ENCODE measurements at regions not wholly inside any gene's neighbourhood (a gene's known extent, or its start where the extent isn't known, plus 50 kb on each side); places are given as distances from the start of the nearest gene placed in this dataset.

DNA sequence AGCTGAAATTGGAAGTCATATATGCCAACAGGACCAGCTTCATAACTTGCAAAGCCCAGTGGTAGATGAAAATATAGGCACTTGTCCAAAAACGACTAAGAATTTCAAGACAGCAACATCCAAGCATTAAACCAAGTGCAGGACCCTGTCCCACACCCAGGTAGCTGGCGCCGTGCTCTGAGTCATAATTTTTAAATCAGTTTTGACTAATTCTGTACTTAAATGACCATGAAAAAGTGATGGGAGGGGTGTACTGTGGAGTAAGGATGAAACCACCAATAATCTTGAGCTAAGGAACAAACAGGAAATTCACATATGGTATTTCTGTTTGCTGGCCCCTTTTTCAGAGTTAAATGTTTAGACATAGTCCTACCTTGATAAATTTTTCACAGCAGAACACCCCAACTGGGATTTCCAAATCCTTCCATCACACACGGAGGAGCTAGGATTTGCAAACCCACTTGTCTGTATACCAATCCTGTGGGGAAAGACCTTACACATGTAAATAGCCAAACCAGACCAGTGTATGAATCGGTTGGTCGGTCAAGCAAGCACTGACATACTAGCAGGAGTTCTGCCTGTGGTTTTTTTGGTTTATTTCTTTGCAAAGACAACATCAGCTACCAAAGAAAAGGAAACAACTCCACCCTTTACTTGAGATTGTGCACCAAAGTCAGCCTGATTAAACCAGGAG is 235.7 kb upstream of the RAB4A start:
- 88% methylated on average over 6 of the region's 6 CpGs for WGBS
- Histone ChIP-seq H3K4me1 (ENCODE audit: control insufficient read depth in 4 of 4, insufficient read depth in 4 of 4, low read length in 3 of 4) (no peaks in the 10 kb centered on the region), H3K36me3 (ENCODE audit: control insufficient read depth in 4 of 4, insufficient read depth in 3 of 4, low read depth in 1 of 4, low read length in 3 of 4) (no peaks in the 10 kb centered on the region), H3K4me3 (ENCODE audit: low read depth in 1 of 3, low read length in 3 of 3) (no peak overlapping the region), H3K27ac (ENCODE audit: low read depth in 1 of 2, low read length in 2 of 2) (no peak overlapping the region), H3K9me3 (ENCODE audit: control insufficient read depth in 4 of 4, low read length in 3 of 4) (no peaks in the 10 kb centered on the region), H3K9ac (ENCODE audit: low read depth in 1 of 2, low read length in 2 of 2) (no peak overlapping the region), H3K27me3 (ENCODE audit: control insufficient read depth in 4 of 4, insufficient read depth in 4 of 4, low read length in 3 of 4) (no peaks in the 10 kb centered on the region)
- DNase-seq (ENCODE audit: low spot score) = no peak
- TF ChIP-seq FOXA2 (IDR thresholded peaks at IDR 0.05) = no peak
- TF ChIP-seq EGR1 (IDR thresholded peaks at IDR 0.05; ENCODE audit: low read depth in 2 of 2) = no peak
- TF ChIP-seq HNF4A (conservative IDR thresholded peaks at IDR 0.05) = no peak
- TF ChIP-seq REST (IDR thresholded peaks at IDR 0.05) = no peak
- TF ChIP-seq, protein P1, sequence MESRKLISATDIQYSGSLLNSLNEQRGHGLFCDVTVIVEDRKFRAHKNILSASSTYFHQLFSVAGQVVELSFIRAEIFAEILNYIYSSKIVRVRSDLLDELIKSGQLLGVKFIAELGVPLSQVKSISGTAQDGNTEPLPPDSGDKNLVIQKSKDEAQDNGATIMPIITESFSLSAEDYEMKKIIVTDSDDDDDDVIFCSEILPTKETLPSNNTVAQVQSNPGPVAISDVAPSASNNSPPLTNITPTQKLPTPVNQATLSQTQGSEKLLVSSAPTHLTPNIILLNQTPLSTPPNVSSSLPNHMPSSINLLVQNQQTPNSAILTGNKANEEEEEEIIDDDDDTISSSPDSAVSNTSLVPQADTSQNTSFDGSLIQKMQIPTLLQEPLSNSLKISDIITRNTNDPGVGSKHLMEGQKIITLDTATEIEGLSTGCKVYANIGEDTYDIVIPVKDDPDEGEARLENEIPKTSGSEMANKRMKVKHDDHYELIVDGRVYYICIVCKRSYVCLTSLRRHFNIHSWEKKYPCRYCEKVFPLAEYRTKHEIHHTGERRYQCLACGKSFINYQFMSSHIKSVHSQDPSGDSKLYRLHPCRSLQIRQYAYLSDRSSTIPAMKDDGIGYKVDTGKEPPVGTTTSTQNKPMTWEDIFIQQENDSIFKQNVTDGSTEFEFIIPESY (IDR thresholded peaks at IDR 0.05) = no peak
- no peak for TF ChIP-seq FOXA1 (IDR thresholded peaks at IDR 0.05)
- no peak for TF ChIP-seq RXRA (IDR thresholded peaks at IDR 0.05)
- TF ChIP-seq RAD21 (IDR thresholded peaks at IDR 0.05) = no peak
- TF ChIP-seq JUND (IDR thresholded peaks at IDR 0.05) = no peak
- TF ChIP-seq, protein P2, sequence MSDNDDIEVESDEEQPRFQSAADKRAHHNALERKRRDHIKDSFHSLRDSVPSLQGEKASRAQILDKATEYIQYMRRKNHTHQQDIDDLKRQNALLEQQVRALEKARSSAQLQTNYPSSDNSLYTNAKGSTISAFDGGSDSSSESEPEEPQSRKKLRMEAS (IDR thresholded peaks at IDR 0.05) = no peak
- TF ChIP-seq HNF4G (IDR thresholded peaks at IDR 0.05) = no peak
- TF ChIP-seq GABPA (IDR thresholded peaks at IDR 0.05 in 1 of 2, conservative IDR thresholded peaks at IDR 0.05 in 1 of 2) = no peak
- TF ChIP-seq, protein P3, sequence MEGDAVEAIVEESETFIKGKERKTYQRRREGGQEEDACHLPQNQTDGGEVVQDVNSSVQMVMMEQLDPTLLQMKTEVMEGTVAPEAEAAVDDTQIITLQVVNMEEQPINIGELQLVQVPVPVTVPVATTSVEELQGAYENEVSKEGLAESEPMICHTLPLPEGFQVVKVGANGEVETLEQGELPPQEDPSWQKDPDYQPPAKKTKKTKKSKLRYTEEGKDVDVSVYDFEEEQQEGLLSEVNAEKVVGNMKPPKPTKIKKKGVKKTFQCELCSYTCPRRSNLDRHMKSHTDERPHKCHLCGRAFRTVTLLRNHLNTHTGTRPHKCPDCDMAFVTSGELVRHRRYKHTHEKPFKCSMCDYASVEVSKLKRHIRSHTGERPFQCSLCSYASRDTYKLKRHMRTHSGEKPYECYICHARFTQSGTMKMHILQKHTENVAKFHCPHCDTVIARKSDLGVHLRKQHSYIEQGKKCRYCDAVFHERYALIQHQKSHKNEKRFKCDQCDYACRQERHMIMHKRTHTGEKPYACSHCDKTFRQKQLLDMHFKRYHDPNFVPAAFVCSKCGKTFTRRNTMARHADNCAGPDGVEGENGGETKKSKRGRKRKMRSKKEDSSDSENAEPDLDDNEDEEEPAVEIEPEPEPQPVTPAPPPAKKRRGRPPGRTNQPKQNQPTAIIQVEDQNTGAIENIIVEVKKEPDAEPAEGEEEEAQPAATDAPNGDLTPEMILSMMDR (IDR thresholded peaks at IDR 0.05; ENCODE audit: low read depth, low read length, missing input control) = no peak
- no peak for TF ChIP-seq SP1 (IDR thresholded peaks at IDR 0.05)
- TF ChIP-seq, protein P4, sequence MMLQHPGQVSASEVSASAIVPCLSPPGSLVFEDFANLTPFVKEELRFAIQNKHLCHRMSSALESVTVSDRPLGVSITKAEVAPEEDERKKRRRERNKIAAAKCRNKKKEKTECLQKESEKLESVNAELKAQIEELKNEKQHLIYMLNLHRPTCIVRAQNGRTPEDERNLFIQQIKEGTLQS (IDR thresholded peaks at IDR 0.05) = no peak
- TF ChIP-seq YY1 (IDR thresholded peaks at IDR 0.05) = no peak
- TF ChIP-seq TAF1 (conservative IDR thresholded peaks at IDR 0.05) = no peak

All from liver (tissue), 8 donors.